ENCODE measurements at regions not wholly inside any gene's neighbourhood (a gene's known extent, or its start where the extent isn't known, plus 50 kb on each side); places are given as distances from the start of the nearest gene placed in this dataset.

- DNase-seq: no peak
Observed at GRCh38 chr10:108911814-108912541, 1011.3 kb downstream of the XPNPEP1 start.

- no peak for DNase-seq
Observed at GRCh38 chr10:108908096-108908495, 1015.2 kb downstream of the XPNPEP1 start.

GRCh38 chr10:108905821-108906220, 1017.5 kb downstream of the XPNPEP1 start:
- no peak for DNase-seq

GRCh38 chr10:108905171-108905570, 1018.1 kb downstream of the XPNPEP1 start:
- DNase-seq: no peak

- no peak for DNase-seq
Observed at GRCh38 chr10:108904163-108904838, 1019.0 kb downstream of the XPNPEP1 start.

- no peak for DNase-seq
Observed at GRCh38 chr10:108902619-108903285, 1020.6 kb downstream of the XPNPEP1 start.

- no peak for DNase-seq
Observed at GRCh38 chr10:108901781-108902618, 1021.3 kb downstream of the XPNPEP1 start.

GRCh38 chr10:108899670-108900069, 1023.6 kb downstream of the XPNPEP1 start:
- no peak for DNase-seq

GRCh38 chr10:108894402-108895301, 1028.7 kb downstream of the XPNPEP1 start:
- no peak for DNase-seq

- DNase-seq: no peak
Observed at GRCh38 chr10:108877095-108877561, 1046.2 kb downstream of the XPNPEP1 start.

GRCh38 chr10:108872854-108873253, 1050.5 kb downstream of the XPNPEP1 start:
- no peak for DNase-seq

GRCh38 chr10:108868881-108869280, 1054.4 kb downstream of the XPNPEP1 start:
- DNase-seq: no peak

GRCh38 chr10:108862676-108863350, 1060.5 kb downstream of the XPNPEP1 start:
- DNase-seq: no peak

GRCh38 chr10:108861181-108861754, 1062.0 kb downstream of the XPNPEP1 start:
- DNase-seq: no peak

GRCh38 chr10:108852211-108852610, 1071.1 kb downstream of the XPNPEP1 start:
- no peak for DNase-seq

- no peak for DNase-seq
Observed at GRCh38 chr10:108850138-108850854, 1073.0 kb downstream of the XPNPEP1 start.

- no peak for DNase-seq
Observed at GRCh38 chr10:108849688-108850087, 1073.6 kb downstream of the XPNPEP1 start.

GRCh38 chr10:108849186-108849585, 1074.1 kb downstream of the XPNPEP1 start:
- DNase-seq: no peak

- no peak for DNase-seq
Observed at GRCh38 chr10:108848046-108848445, 1075.3 kb downstream of the XPNPEP1 start.

GRCh38 chr10:108840944-108841343, 1082.4 kb downstream of the XPNPEP1 start:
- DNase-seq: no peak
